Activated naive CD4-positive, alpha-beta T cell treated with anti-CD3 and anti-CD28 coated beads, Interleukin-2, amount 50 U/mL, for 16 hours (primary cell): ENCODE measurements at regions not wholly inside any gene's neighbourhood (a gene's known extent, or its start where the extent isn't known, plus 50 kb on each side); places are given as distances from the start of the nearest gene placed in this dataset.

Experiments used
- DNase-seq: peaks from one replicate; pipeline ENCODE4 v3.0.0-alpha.2; 2020

DNA sequence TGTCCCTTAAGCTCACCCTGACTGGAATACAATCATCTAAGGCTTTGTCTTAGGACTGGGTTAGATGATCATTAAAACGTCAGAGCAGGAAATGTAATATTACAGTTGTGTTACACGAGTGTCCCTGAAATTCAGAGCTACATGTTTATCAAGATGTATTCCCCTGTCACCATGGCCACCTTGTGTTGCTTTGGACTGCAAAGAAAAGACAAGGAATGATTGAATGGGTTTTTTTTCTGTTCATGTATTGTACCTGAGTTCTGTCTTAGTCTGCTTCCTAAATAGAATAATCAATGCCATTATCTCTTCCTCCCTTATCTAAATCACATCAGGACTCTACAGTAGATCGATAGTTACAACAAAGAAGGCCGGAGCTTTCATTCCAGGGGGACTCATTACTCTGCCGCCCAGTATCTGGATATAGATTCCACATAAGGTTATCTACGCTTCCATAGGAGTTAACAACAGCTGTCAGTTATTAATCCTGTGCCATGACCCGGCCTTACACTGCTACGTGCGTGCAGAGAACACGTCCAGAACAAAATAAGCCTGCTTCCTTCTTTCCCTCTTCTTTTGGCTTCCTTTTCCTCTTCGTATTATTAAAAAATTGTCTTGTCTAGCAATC, 274.1 kb upstream of the SASH1 start:
- no peak for DNase-seq

DNA sequence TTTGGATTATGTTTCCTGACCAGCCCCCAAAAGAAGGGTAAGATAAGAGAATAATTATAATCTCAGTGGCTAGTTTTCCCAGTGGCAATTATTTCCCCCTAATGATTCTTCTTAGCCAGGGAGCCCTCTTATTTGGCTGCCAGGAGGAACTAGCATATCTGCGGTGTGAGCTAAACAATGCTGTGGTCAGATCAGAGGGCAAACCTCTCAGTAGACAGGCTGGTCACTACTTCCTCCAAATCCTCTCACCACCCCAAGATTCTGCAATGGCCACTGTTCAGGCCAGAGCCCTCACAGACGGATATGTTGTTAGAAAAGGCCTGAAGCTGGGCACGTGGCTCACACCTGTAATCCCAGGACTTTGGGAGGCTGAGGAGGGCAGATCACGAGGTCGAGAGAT, 273.4 kb upstream of the SASH1 start:
- no peak for DNase-seq

DNA sequence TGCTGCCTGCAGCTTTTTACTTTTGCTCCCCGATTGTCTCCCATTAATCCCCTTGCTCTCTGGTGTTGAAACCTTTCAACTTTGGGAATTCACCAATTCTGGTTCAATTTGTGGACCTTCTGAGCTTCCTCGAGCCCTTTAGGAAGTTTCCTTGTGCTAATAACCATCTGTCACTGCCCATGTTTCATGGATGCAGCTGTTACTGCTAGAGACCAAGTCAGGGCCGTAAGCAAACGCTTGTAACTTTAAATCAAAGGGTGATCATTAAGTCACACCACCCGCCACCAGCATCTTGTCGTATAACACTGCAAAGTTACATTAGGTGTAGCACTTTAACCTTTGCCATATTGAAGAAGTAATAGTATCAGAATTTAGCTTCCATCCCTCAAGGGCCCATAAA, 268.3 kb upstream of the SASH1 start:
- no peak for DNase-seq

DNA sequence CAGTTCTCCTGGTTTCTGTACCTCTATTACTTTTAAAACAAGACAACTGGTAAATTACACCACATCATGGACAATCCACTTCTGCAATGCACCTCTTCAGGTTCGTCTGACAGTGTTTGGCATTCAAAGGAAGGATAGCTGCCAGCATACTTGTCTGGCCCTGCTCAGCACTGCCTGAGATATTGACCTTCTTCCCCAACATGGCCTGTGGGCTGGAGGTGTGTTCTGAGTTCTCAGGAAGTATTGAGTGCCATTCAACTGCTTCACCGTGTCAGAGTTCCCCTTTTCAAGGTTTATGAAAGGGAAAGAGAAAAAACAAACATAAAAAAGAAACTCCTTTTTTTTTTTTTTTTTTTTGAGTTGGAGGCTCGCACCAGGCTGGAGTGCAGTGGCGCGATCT, 267.9 kb upstream of the SASH1 start:
- DNase-seq = no peak

DNA sequence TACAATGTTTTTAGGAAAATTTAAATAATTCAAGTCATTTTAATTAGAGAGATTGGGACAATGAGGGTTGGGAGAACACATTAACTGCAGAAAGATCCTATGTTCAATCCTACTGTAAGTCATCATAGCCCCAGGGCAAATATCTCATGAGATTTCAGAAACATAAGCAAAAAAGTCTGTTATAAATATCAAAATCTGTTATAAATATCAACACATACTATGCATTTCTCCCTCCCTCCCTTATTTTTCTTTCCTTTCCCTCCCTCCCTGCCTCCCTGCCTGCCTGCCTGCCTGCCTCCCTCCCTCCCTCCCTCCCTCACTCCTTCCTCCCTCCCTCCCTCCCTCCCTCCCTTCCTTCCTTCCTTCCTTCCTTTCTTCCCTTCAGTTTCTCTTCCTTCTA, 267.3 kb upstream of the SASH1 start:
- DNase-seq = no peak

DNA sequence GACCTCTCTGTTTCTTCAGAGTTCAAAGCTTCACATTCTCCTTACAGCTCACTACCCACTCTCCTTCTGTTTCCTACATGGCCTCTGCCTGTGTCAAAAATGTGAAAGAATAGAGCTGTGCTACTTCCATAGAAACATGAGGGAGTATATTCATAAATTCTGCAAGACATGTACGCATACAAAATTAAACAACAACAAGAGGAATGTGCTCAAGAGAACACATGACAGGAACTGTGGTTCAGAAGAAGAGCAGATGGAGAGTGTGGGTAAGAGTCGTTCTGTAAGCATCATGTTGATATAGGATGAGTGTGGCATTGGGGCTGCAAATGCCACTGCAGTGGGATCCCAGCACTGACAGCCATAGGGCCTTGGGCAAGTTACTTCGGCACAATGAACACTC, 266.6 kb upstream of the SASH1 start:
- no peak for DNase-seq

DNA sequence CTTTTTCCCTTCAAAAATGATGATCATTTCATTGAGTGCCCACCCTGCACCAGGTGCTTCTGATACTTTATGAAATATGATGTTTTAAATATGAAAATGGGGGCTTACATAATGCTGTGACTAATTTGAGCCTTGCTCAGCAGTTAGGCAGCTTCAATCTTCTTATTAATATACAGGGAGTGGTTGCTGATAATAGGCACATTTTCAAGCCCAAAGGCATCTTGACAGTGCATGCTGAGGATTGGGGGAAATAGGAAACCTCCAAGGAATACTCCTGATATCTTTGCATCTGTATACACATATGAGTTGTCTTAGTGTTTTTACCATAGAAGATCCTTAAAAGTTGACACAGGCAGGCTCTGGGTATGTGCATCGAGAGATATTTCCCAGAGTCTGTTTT, 262.3 kb upstream of the SASH1 start:
- no peak for DNase-seq

DNA sequence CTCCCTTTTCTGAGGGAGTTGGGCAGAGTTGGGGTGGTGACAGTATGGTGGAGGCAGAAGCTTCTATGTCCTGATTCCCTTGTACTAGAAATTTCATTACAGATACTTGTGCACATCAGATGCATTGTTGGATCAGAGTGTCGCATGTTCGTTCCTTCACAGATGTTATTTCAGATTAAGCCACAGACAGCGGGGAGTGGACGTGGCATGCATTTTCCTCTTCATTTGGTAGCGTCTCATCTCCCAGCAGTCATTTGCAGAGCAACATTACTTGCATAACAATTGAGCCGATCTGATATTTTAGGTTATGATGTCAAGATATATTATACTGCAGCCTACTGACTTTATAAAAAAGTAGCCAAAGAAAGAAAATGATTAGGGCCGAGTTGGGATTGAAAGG, 261.6 kb upstream of the SASH1 start:
- DNase-seq = no peak

DNA sequence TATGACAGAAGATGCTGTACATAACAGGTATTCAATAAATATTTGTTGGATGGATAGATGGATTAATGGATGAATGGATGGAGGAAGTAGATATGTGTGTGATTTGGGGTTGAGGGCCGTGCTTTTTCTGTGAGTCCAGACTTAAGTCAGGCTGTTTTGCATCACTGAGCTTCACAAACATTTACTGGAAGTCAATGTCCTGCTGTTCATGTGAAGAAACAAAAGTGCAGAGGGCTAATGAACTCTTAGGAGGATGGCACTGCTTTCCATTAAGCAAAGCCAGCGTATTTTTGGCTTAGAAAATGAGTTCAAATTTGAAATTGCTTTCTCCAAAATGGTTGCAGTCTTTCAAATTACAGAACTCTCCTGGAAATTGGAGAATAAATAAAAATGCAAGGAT, 260.6 kb upstream of the SASH1 start:
- no peak for DNase-seq

DNA sequence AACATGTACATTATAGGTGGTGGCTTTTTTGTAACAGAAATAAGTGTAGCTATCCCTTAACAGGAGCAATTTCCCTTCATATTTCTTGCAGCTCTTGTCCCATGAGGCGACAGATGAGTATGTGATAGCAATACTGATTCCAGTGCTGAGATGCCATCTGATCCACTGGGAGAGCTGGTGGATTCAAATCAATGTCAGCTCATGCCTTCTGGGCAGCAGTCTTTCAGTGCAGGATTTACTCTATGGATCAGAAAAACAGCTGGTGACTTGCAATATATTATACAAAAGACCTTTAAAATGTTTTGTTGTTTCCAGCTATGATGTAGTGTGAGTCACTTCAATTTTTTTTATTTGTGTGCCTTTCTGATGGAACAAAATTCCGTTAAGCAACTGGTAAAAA, 259.9 kb upstream of the SASH1 start:
- no peak for DNase-seq

DNA sequence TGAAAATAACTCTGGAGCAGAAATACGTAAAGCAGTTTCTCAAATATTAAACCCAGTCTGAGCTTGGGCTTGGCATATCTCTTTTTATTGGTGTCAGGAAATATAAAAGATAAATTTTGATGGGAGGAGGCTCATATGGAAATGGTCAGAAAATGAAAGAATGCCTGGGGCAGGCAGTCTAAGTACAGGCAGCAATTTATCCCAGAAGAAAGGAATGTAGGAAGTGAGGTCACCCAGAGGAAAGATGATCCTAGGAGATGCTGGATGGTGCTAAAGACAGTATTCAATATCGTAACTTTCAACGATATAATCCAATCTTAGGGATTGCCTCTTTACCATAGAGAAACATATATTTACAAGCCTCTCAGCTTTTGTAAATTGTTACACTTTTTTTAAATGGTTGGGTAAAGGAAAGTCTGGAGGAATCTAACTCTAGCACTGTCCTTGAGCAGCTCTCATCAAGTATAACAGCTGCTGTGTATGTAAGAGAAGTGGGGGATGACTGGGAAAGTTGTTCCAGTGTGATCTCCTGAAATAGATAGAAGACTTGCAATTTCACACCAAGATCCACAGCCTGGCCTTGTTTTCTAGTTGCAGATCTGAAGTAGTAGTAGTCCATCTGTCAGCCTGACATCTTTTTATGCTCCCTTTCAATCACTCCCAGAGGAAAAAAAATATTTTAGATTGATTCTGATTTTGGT, 256.9 kb upstream of the SASH1 start:
- no peak for DNase-seq

DNA sequence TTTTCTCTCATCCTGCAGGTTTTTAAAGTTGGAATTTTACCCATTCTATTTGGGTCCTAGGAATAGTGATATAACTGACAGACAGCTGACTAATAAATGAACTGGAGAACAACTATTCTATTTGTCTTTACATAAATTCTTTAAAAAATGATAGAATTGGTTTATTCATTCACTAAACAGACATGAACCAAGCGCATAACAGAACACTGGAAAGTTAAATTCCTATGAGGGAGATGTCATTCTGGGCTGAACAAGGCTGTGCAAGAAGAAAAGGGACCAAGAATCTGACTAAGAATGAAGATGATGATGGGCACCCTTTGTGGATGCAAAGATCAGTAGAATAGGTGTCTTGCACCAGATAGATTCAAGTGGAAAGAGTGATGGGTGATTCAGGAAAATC, 256.3 kb upstream of the SASH1 start:
- DNase-seq = no peak

DNA sequence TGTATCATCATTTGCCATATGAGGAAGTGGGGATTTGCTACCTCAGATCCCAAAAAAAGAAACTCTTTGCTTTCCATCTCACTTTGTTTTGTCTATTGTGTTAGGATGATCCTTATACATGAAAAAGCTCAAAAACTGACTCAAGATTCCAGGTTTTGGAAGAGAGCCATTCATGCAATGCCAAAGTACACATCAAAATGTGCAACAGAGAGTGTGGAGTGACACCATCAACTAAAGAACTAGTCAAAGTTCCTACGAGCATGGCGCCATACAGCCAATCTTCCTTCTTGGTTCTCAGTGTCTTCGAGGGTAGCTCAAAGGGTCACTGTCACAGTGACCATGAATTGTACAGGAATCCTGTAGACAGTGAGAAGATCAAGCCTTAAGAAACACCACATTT, 255.8 kb upstream of the SASH1 start:
- DNase-seq = no peak

DNA sequence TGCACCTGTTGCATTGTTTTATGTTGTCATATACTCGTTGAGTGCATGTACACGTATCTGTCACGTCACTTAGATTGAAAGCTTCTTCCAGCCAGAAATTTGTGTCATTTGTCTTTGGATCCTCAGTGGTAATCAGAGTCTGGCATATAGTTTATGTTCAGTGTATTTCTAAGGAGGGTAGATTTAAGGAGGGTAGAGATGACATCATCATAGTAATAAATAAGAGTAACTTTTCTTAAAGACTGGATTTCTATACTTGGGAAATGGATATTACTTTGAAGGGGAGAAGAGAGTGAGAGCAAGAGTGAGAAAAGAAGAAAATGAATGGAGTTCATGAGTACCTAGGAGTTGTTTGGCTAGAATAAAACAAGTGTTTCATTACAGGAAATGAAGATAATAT, 255.0 kb upstream of the SASH1 start:
- no peak for DNase-seq

DNA sequence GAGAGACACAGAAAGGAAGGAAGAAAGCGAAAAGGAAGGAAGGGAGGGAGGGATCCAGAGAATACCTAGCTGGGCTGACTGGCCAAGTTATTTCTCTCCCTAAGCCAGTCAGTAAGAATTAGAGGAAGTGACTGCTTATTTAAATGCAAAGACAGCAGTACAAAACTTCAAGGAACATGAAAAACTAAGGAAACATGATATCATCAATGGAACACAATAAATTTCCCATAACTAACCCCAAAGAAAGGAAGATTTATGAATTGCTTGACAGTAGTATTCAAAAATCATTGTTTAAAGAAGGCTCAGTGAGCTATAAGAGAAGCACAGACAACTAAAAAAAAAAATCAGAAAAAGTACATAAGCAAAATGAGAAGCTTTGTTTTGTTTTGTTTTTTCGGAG, 252.3 kb upstream of the SASH1 start:
- DNase-seq = no peak

DNA sequence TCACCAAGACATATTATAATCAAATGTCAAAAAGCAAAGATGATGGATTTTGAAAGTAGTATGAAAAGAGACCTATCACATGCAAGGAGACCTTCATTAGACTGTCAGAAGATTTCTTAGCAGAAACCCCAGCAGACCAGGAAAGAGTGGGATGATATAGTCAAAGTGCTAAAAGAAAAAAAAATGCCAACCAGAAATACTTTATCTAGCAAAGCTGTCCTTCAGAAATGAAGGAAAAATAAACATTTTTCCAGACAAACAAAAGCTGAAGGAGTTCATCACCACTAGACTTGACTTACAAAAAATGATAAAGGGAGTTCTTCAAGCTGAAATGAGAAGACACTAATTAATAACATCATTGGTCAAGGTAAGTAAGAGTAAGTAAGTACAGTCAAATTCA, 251.2 kb upstream of the SASH1 start:
- DNase-seq = no peak

DNA sequence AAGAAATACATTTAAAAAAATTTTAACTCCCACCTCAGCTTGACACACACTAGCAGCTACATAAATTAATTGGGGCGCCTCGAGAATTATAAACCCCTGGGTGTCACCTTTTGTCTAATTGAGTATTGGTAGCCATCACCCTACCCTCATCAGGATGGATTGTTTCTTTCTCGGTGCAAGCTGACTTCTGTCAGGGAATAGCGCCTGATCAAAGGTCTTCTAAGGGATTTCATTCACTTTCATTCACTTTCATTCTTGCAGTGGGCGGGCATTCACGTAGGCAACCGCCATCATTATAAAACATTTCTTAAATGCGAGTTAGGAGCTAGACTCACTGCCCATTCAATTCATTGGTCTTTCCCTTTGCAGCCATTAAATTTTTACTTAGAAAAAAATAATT, 239.2 kb upstream of the SASH1 start:
- DNase-seq = no peak

DNA sequence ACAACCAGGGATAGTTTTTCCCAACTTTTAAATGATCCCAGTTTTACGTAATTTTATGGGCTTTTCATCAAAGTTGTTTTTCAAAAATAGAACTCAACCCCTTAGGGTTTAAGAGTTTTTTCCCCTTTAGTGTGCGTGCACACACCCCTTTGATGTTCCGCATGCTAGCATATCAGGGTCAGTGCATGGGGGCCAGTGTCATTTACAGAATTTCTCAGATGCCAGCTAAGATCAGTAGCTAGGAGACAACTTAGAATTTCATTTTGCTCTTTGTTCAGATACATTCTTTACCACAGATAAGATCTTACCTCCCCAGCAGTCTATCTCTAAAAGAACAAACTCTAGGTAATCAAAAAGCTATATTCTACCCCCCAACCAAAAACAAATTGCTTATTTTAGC, 238.5 kb upstream of the SASH1 start:
- DNase-seq = no peak

DNA sequence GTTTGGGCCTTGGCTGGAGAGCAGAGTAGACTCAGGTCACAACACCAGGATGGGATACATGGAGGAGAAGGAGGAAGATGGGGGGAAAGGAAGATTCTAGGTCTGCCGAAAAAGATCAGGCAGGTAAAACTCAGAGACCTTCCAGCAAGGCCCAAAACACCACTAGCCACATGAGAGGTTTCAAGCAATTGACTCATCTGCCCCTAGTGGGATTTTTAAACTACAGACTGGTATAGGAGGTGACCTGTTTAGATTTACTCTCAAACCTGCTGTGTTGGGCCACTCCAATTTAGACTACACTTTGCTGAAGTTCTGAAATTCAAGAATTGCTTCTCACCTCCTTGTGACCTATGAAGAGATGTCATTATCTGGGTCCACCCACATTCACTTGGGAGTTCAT, 236.9 kb upstream of the SASH1 start:
- no peak for DNase-seq

DNA sequence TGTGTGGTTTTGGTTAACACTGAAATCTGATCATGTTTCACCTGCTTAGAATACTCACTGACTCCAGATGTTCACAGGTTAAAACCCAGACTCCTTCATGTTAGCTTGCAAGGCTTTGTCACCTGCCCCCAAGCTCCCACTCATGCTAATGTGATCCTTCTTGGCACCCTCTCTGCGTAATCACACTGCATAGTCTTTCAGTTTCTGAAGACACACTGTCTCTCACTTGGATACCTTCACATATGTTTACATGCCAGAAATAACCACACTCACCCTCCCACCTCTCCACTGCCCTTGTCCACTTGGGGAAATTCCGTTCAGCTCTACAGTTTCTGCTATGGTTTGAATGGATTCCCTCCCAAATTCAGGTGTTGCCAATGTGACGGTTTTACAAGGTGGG, 234.7 kb upstream of the SASH1 start:
- no peak for DNase-seq

DNA sequence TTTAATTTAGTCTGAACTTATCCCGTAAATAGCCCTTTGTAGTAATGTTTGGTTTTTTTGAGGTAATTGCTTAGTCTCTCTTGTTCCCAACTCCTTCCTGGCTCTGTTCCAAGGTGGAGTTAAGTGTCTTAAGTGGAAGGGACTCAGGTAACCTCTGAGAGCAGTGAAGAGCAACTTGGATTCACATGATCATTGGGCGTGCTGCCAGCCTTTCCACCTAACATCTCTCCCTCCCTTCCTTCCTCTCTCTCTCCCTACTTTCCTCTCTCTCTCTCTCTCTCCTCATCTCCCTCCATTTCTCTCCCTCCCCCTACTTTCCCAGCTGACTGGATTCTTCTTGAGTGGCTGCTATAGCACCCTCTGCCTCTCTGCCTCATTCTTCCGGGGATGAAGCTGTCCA, 232.9 kb upstream of the SASH1 start:
- DNase-seq = no peak

DNA sequence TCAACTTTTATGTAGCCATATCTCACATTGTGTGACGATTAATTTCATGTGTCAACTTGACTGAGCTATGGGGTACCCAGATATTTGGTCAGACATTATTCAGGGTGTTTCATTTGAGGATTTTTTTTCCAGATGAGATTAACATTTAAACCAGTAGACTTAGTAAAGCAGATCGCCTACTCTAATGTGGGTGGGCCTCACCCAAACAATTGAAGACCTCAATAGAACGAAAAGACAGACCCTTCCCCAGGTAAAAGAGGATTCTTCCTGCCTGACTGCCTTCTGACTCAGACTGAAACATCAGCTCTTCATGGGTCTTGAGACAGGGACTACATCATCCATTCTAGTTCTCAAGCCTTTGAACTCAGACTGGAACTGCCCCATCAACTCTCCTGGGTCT, 231.7 kb upstream of the SASH1 start:
- no peak for DNase-seq

DNA sequence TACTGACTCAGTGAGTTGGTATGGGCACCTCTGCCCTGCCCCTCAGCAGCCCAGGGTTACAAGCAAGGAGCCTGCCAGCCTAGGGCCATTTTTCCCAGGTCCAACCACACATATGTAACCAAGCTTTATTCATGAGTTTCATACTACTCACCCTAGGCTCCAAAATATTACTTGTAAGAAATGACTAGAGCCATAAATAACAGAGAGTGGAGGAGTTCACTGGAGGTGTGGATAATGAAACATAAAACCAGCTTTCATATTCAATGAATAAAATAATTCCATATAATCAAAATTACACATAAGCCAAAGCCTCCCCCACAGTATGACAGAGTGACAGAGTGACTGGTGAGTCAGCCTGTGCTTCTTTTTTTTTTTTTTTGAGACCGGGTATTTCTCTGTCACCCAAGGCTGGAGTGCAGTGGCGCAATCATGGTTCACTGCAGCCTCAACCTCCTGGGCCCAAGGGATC, 229.8 kb upstream of the SASH1 start:
- DNase-seq = no peak

DNA sequence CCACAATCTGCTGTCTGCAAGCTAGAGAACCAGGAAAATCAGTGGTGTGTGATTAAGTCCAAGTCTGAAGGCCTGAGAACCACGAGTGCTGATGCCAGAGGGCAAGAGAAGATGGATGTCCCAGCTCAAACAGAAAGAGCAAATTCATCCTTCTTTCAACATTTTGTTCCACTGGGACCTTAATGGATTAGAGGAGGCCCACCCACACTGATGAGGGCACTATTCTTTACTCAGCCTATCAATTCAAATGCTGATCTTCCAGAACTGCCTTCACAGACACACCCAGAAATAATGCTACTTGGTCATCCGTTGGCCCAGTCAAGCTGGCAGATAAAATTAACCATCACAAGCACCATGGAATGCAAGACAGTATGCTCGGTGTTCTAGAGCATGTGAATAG, 226.6 kb upstream of the SASH1 start:
- DNase-seq = no peak

DNA sequence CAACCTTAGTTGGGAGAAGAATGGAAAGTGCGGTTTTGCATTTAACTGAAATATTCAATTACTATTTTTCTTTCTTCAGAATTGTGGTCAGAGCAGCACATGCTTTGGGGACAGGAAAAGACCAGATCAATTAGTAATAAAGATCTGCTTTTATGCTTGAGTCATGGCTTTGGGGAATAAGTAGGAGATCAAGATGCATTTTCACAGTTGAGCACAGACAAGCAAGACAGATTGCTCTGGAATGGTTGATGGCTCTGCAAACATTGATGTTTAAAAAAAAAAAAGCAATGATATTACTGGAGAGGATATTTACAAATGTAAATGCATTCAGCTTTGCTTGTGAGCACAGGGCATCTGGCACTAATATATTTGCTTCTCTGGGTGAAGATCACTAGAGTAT, 224.4 kb upstream of the SASH1 start:
- no peak for DNase-seq
